ENCODE measurements at regions not wholly inside any gene's neighbourhood (a gene's known extent, or its start where the extent isn't known, plus 50 kb on each side); places are given as distances from the start of the nearest gene placed in this dataset.

GRCh38 chr3:18864933-18865731 lies 283.2 kb upstream of the KCNH8 start:
- TF ChIP-seq CTCF (conservative IDR thresholded peaks at IDR 0.05; ENCODE audit: low read depth, low read length), result no peak
- TF ChIP-seq EZH2 (IDR thresholded peaks at IDR 0.05; ENCODE audit: borderline replicate concordance, low read depth, low read length, poor library complexity, severe bottlenecking), result no peak
